IMR-90 (cell line): ENCODE measurements at regions not wholly inside any gene's neighbourhood (a gene's known extent, or its start where the extent isn't known, plus 50 kb on each side); places are given as distances from the start of the nearest gene placed in this dataset.
A peak's percentile ranks its signal among the peaks of the same experiment; 100 is the strongest.

Experiments used
- ATAC-seq: fragments of 200-7000 bp; cut with Tn5 transposase; 2 replicates; pipeline ENCODE4 v1.9.1; 2020; ENCODE audit warnings: low read depth, mild to moderate bottlenecking, moderate library complexity
- BruUV-seq: library from RNA; stranded (reverse); fragments of 400-500 nt; replicated peaks from 2 replicates; lab custom pipeline; 2021; lab: Mats Ljungman, UMichigan
- CTCF ChIA-PET: fragments of 300-600 bp; formaldehyde crosslinking; extraction: SDS; loops from one replicate; lab custom pipeline; 2021; ENCODE audit warnings: antibody characterized with exemption; lab: Yijun Ruan, JAX
- POLR2A ChIA-PET: fragments of 300-600 bp; sonication (Branson Sonifier 250); formaldehyde crosslinking; loops from one replicate; lab custom pipeline; 2022; ENCODE audit warnings: antibody characterized with exemption; ENCODE audit not compliant: unreplicated experiment; lab: Charles Lee
- DNase-seq: peaks from one replicate; pipeline ENCODE4 v3.0.0; 2013
- H2AFZ ChIP-seq: replicated peaks from 2 replicates; pipeline ENCODE3; 2013; ENCODE audit warnings: low read length, mild to moderate bottlenecking; ENCODE audit not compliant: poor library complexity
- H2AK5ac ChIP-seq: 2 replicates; pipeline ENCODE4 v1.6.1; 2013; ENCODE audit warnings: low read depth, low read length, inconsistent platforms
- H2AK9ac ChIP-seq: replicated peaks from 2 replicates; pipeline ENCODE3; 2013; ENCODE audit warnings: mild to moderate bottlenecking, low read depth, low read length, moderate library complexity; ENCODE audit not compliant: poor library complexity
- H2BK120ac ChIP-seq: 2 replicates; pipeline ENCODE4 v1.6.1; 2013; ENCODE audit warnings: low read depth, low read length, inconsistent platforms
- H2BK15ac ChIP-seq: 3 replicates; pipeline ENCODE4 v1.6.1; 2013; ENCODE audit warnings: low read depth, low read length, inconsistent platforms
- H2BK20ac ChIP-seq: 2 replicates; pipeline ENCODE4 v1.6.1; 2013; ENCODE audit warnings: low read depth, mild to moderate bottlenecking, inconsistent platforms, low read length, moderate library complexity
- H2BK5ac ChIP-seq: 2 replicates; pipeline ENCODE4 v1.6.1; 2013; ENCODE audit warnings: mild to moderate bottlenecking, low read depth, low read length, inconsistent platforms; ENCODE audit not compliant: poor library complexity, severe bottlenecking
- H3K14ac ChIP-seq: replicated peaks from 2 replicates; pipeline ENCODE4 v1.6.1; 2013; ENCODE audit warnings: low read depth, low read length, inconsistent platforms
- H3K18ac ChIP-seq: 2 replicates; pipeline ENCODE4 v1.6.1; 2013; ENCODE audit warnings: low read depth, low read length, control low read depth
- H3K23ac ChIP-seq: 2 replicates; pipeline ENCODE4 v1.6.1; 2013; ENCODE audit warnings: low read depth, low read length, inconsistent platforms
- H3K27ac ChIP-seq: 2 replicates; pipeline ENCODE4 v1.5.1; 2013; ENCODE audit warnings: mild to moderate bottlenecking, control low read depth, low read length; ENCODE audit not compliant: insufficient read depth
- H3K27me3 ChIP-seq: 2 replicates; pipeline ENCODE4 v1.6.1; 2013; ENCODE audit warnings: low read length; ENCODE audit not compliant: control insufficient read depth, insufficient read depth
- H3K36me3 ChIP-seq: 2 replicates; pipeline ENCODE4 v1.6.1; 2013; ENCODE audit warnings: low read length, mixed read lengths; ENCODE audit not compliant: control insufficient read depth, insufficient read depth
- H3K4ac ChIP-seq: 2 replicates; pipeline ENCODE4 v1.6.1; 2013; ENCODE audit warnings: low read depth, low read length, inconsistent platforms
- H3K4me1 ChIP-seq: 2 replicates; pipeline ENCODE4 v1.6.1; 2013; ENCODE audit warnings: low read length, mixed read lengths; ENCODE audit not compliant: control insufficient read depth, insufficient read depth
- H3K4me2 ChIP-seq: 2 replicates; pipeline ENCODE4 v1.6.1; 2013; ENCODE audit warnings: low read depth, mild to moderate bottlenecking, control low read depth, low read length, moderate library complexity
- H3K4me3 ChIP-seq: 2 replicates; pipeline ENCODE4 v1.5.1; 2013; ENCODE audit warnings: low read depth, mild to moderate bottlenecking, control low read depth, low read length, moderate library complexity; ENCODE audit not compliant: insufficient read depth
- H3K56ac ChIP-seq: 2 replicates; pipeline ENCODE4 v1.6.1; 2013; ENCODE audit warnings: low read length, inconsistent platforms; ENCODE audit not compliant: insufficient read depth; ENCODE audit errors: extremely low read depth
- H3K79me1 ChIP-seq, 2 experiments: 2 replicates each; pipeline ENCODE4 v1.6.1; 2013; ENCODE audit warnings: low read length in 2 of 2, inconsistent platforms in 1 of 2, low read depth in 1 of 2
- H3K9ac ChIP-seq: 2 replicates; pipeline ENCODE4 v1.6.1; 2013; ENCODE audit warnings: low read depth, low read length, control low read depth
- H3K9me1 ChIP-seq: 2 replicates; pipeline ENCODE4 v1.6.1; 2013; ENCODE audit warnings: low read length, inconsistent platforms; ENCODE audit not compliant: insufficient read depth
- H3K9me3 ChIP-seq: 2 replicates; pipeline ENCODE4 v1.6.1; 2013; ENCODE audit warnings: low read length; ENCODE audit not compliant: control insufficient read depth, insufficient read depth
- H4K20me1 ChIP-seq: 2 replicates; pipeline ENCODE4 v1.6.1; 2013; ENCODE audit warnings: low read length, inconsistent platforms; ENCODE audit not compliant: insufficient read depth
- H4K5ac ChIP-seq: 2 replicates; pipeline ENCODE4 v1.6.1; 2013; ENCODE audit warnings: mild to moderate bottlenecking, low read depth, low read length, control low read depth
- H4K8ac ChIP-seq, 2 experiments: 2 replicates each; pipeline ENCODE4 v1.6.1; 2013; ENCODE audit warnings: low read depth in 2 of 2, low read length in 2 of 2, control low read depth in 1 of 2, inconsistent platforms in 1 of 2
- H4K91ac ChIP-seq: 2 replicates; pipeline ENCODE4 v1.6.1; 2013; ENCODE audit warnings: low read depth, low read length, inconsistent platforms; ENCODE audit not compliant: insufficient read depth
- BHLHE40 ChIP-seq: fragments of 150-350 bp; IDR thresholded peaks from 2 replicates; pipeline ENCODE4 v1.6.1; 2016; ENCODE audit warnings: mild to moderate bottlenecking, low read depth, low read length
- CEBPB ChIP-seq: IDR thresholded peaks from 2 replicates; pipeline ENCODE4 v1.6.1; 2012; ENCODE audit warnings: low read depth, low read length, improper control_type of control experiment
- CHD1 ChIP-seq: IDR thresholded peaks from 2 replicates; pipeline ENCODE4 v1.6.1; 2012; ENCODE audit warnings: low read depth, low read length, improper control_type of control experiment
- CTCF ChIP-seq: conservative IDR thresholded peaks from 2 replicates; pipeline ENCODE4 v1.5.1; 2012; ENCODE audit warnings: mild to moderate bottlenecking, low read depth, low read length, improper control_type of control experiment
- FOS ChIP-seq: fragments of 150-350 bp; IDR thresholded peaks from 2 replicates; pipeline ENCODE4 v1.6.1; 2016; ENCODE audit warnings: low read depth, low read length
- MAFK ChIP-seq: IDR thresholded peaks from 2 replicates; pipeline ENCODE4 v1.6.1; 2012; ENCODE audit warnings: low read depth, low read length, improper control_type of control experiment
- MAZ ChIP-seq: IDR thresholded peaks from 2 replicates; pipeline ENCODE4 v1.6.1; 2012; ENCODE audit warnings: low read depth, mild to moderate bottlenecking, low read length, improper control_type of control experiment, moderate library complexity, borderline replicate concordance
- MXI1 ChIP-seq: IDR thresholded peaks from 2 replicates; pipeline ENCODE4 v1.6.1; 2012; ENCODE audit warnings: low read depth, mild to moderate bottlenecking, low read length, moderate library complexity, borderline replicate concordance
- NFE2L2 ChIP-seq: fragments of 150-350 bp; IDR thresholded peaks from 2 replicates; pipeline ENCODE4 v1.6.1; 2016; ENCODE audit warnings: low read depth, mild to moderate bottlenecking, low read length
- POLR2A ChIP-seq: IDR thresholded peaks from 2 replicates; pipeline ENCODE4 v1.6.1; 2012; ENCODE audit warnings: mild to moderate bottlenecking, low read depth, low read length
- RAD21 ChIP-seq: IDR thresholded peaks from 2 replicates; pipeline ENCODE4 v1.6.1; 2012; ENCODE audit warnings: low read length, improper control_type of control experiment
- RCOR1 ChIP-seq: IDR thresholded peaks from 2 replicates; pipeline ENCODE4 v1.6.1; 2012; ENCODE audit warnings: mild to moderate bottlenecking, low read length, improper control_type of control experiment; ENCODE audit not compliant: insufficient replicate concordance
- RFX5 ChIP-seq: IDR thresholded peaks from 2 replicates; pipeline ENCODE4 v1.8.0; 2012; ENCODE audit warnings: low read depth, mild to moderate bottlenecking, low read length, moderate library complexity
- SMC3 ChIP-seq: fragments of 150-350 bp; IDR thresholded peaks from 2 replicates; pipeline ENCODE4 v1.6.1; 2016; ENCODE audit warnings: low read depth, mild to moderate bottlenecking, antibody characterized with exemption, low read length, moderate library complexity
- WGBS, 2 experiments: methylation state at CpG; one replicate each; pipeline versions ENCODE4 v1.1.5 to v1.1.7; 2013; ENCODE audit warnings: missing lambda C conversion rate in 2 of 2; ENCODE audit not compliant: insufficient read length in 1 of 2; ENCODE audit errors: extremely low coverage in 2 of 2; 5-methylcytosine and 5-hydroxymethylcytosine counted together
- dilution Hi-C: fragments of 300-500 bp; cut with HindIII; formaldehyde crosslinking; loops from one replicate; pipeline ENCODE4 v1.14.3; 2018; ENCODE audit warnings: low sequenced_read_pairs; ENCODE audit not compliant: unreplicated experiment
- in situ Hi-C: fragments of 300-500 bp; cut with MboI; formaldehyde crosslinking; loops from 3 replicates; pipeline ENCODE4 v1.14.3; 2019; ENCODE audit warnings: low sequenced_read_pairs, inconsistent platforms, mixed read lengths
- intact Hi-C: fragments of 100-400 bp; cut with micrococcal nuclease; formaldehyde crosslinking; loops from 2 replicates; pipeline ENCODE4 v1.10.0; 2022
- TF ChIP-seq, protein P1 (sequence below): fragments of 150-350 bp; IDR thresholded peaks from 2 replicates; pipeline ENCODE4 v1.6.1; 2017; ENCODE audit warnings: mild to moderate bottlenecking, antibody characterized with exemption, low read length, low read depth

DNA sequence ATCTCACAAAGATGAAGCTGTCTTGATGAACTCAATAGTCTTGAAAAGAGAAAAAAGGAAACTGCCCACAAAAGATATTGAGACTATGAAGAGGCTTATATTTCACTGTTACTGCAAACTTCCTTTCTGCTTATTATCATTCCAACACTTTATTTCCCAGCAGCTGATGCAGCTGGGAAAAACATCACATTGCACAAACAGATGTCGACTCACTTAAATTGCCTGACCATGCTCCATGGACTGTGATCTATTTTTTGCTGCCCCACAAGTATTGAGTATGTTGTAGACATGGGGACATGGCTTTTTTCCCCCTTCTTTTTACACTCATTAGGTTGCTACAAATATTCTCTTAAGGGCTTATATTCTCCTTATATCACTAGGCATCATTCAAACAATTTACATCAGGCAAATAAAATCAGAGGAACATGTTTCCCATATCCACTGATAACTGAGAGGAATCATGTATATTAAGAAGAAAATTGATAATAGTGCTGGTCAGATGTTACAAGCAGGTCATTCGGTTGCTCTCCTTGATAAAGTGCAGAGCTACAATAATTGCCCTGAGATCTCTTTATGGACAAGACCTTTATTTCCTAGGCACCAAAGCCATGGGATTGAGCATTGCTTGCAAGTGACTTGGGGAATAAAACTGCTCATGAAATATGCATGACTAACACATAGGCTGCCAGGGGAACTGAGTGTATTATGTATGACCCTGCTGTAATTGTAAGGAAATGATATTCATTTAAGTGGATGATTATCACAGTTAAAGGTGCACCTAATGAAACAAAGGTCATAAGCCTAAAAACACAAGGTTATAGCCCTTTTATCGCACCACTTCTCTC, 509.9 kb downstream of the ZNF608 start:
- DNase-seq, result peak; percentile 1
- POLR2A ChIA-PET, result no interaction called here
- no peak overlapping the region for H2AK5ac ChIP-seq
- H3K23ac ChIP-seq, result no peak overlapping the region
- no peak overlapping the region for H2BK5ac ChIP-seq
- no peak overlapping the region for H4K5ac ChIP-seq
- no peak overlapping the region for H3K4ac ChIP-seq
- no peak overlapping the region for H3K18ac ChIP-seq
- no peak overlapping the region for H3K9ac ChIP-seq
- no peaks in the 10 kb centered on the region for H3K9me1 ChIP-seq
- H3K56ac ChIP-seq, result no peak overlapping the region
- WGBS, 2 experiments, result no CpG with 5 or more reads among the region's 3 CpGs
- H2BK20ac ChIP-seq, result no peak overlapping the region
- dilution Hi-C loops (no loop called here), intact Hi-C loops (no loop called here), in situ Hi-C loops (no loop called here)
- no TSS peak for BruUV-seq
- H3K9me3 ChIP-seq, result peaks cover 2% of the 10 kb centered on the region; the same call in 1 of the 2 replicates
- H3K4me1 ChIP-seq, result no peaks in the 10 kb centered on the region
- H2BK15ac ChIP-seq, result no peak overlapping the region
- no peak overlapping the region for H4K91ac ChIP-seq
- no peak overlapping the region for H2AK9ac ChIP-seq
- no peak overlapping the region for H3K14ac ChIP-seq
- no peak overlapping the region for H3K27ac ChIP-seq
- no peaks in the 10 kb centered on the region for H4K20me1 ChIP-seq
- no peak overlapping the region for H2BK120ac ChIP-seq
- no peak overlapping the region for H2AFZ ChIP-seq
- ATAC-seq, result peak; percentile 27; the same call in 1 of the 2 replicates
- no peaks in the 10 kb centered on the region for H3K36me3 ChIP-seq
- CTCF ChIA-PET, result no interaction called here
- H3K4me3 ChIP-seq, result no peak overlapping the region
- no peak overlapping the region for H3K4me2 ChIP-seq
- H4K8ac ChIP-seq, result no peak overlapping the region
- H3K79me1 ChIP-seq, result no peaks in the 10 kb centered on the region
- peaks cover 5% of the 10 kb centered on the region; the same call in 1 of the 2 replicates for H3K27me3 ChIP-seq
- TF ChIP-seq SMC3, result no peak
- TF ChIP-seq MAZ, result no peak
- TF ChIP-seq, protein P1, sequence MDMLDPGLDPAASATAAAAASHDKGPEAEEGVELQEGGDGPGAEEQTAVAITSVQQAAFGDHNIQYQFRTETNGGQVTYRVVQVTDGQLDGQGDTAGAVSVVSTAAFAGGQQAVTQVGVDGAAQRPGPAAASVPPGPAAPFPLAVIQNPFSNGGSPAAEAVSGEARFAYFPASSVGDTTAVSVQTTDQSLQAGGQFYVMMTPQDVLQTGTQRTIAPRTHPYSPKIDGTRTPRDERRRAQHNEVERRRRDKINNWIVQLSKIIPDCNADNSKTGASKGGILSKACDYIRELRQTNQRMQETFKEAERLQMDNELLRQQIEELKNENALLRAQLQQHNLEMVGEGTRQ, result no peak
- TF ChIP-seq CEBPB, result no peak
- no peak for TF ChIP-seq FOS
- TF ChIP-seq BHLHE40, result no peak
- no peak for TF ChIP-seq RCOR1
- no peak for TF ChIP-seq RFX5
- no peak for TF ChIP-seq RAD21
- no peak for TF ChIP-seq POLR2A
- TF ChIP-seq CHD1, result no peak
- TF ChIP-seq MXI1, result no peak
- no peak for TF ChIP-seq NFE2L2
- no peak for TF ChIP-seq MAFK
- no peak for TF ChIP-seq CTCF
